Neural cell (in vitro differentiated cells): ENCODE measurements at regions not wholly inside any gene's neighbourhood (a gene's known extent, or its start where the extent isn't known, plus 50 kb on each side); places are given as distances from the start of the nearest gene placed in this dataset.

Experiments
- H2AFZ ChIP-seq: fragments of 200-600, 300-800 bp; sonication (generic), shearing (Covaris generic); 2 replicates; pipeline ENCODE4 v1.6.0; 2014; ENCODE audit warnings: low read depth, mild to moderate bottlenecking, antibody characterized with exemption, low read length, moderate library complexity
- H3F3A ChIP-seq: fragments of 200-600 bp; shearing (Covaris generic); 2 replicates; pipeline ENCODE4 v1.6.1; 2016; ENCODE audit warnings: mild to moderate bottlenecking, moderate library complexity, mixed read lengths, antibody characterized with exemption, low read length; ENCODE audit not compliant: insufficient read depth, poor library complexity, severe bottlenecking
- H3K27ac ChIP-seq: fragments of 200-600, 300-800 bp; sonication (generic), shearing (Covaris generic); 2 replicates; pipeline ENCODE4 v1.5.1; 2014; ENCODE audit warnings: mild to moderate bottlenecking, low read length, moderate library complexity
- H3K27me3 ChIP-seq: fragments of 300-800, 200-600 bp; sonication (generic), shearing (Covaris generic); 2 replicates; pipeline ENCODE4 v1.6.0; 2014; ENCODE audit warnings: mild to moderate bottlenecking, low read depth, low read length, moderate library complexity; ENCODE audit not compliant: insufficient read depth
- H3K36me3 ChIP-seq: fragments of 300-800, 200-600 bp; sonication (generic), shearing (Covaris generic); 2 replicates; pipeline ENCODE4 v1.5.1; 2014; ENCODE audit warnings: mild to moderate bottlenecking, antibody characterized with exemption, low read length, moderate library complexity; ENCODE audit not compliant: insufficient read depth
- H3K4me2 ChIP-seq: fragments of 300-800, 200-600 bp; sonication (generic), shearing (Covaris generic); 2 replicates; pipeline ENCODE4 v1.6.0; 2014; ENCODE audit warnings: mild to moderate bottlenecking, low read length
- H3K4me3 ChIP-seq: fragments of 300-800, 200-600 bp; sonication (generic), shearing (Covaris generic); 2 replicates; pipeline ENCODE4 v1.5.1; 2014; ENCODE audit warnings: mild to moderate bottlenecking, low read length, moderate library complexity
- H3K79me2 ChIP-seq: fragments of 200-600 bp; shearing (Covaris generic); replicated peaks from 2 replicates; pipeline ENCODE4 v1.6.0; 2014; ENCODE audit warnings: mild to moderate bottlenecking, low read length, moderate library complexity; ENCODE audit not compliant: insufficient read depth
- H3K9ac ChIP-seq: fragments of 300-800, 200-600 bp; sonication (generic), shearing (Covaris generic); 2 replicates; pipeline ENCODE4 v1.6.1; 2016; ENCODE audit warnings: mild to moderate bottlenecking, low read length, mixed read lengths
- H3K9me2 ChIP-seq: fragments of 200-600 bp; shearing (Covaris generic); 2 replicates; pipeline ENCODE4 v1.6.1; 2016; ENCODE audit warnings: mild to moderate bottlenecking, low read length, mixed read lengths; ENCODE audit not compliant: insufficient read depth
- H3K9me3 ChIP-seq: fragments of 200-600, 300-800 bp; sonication (generic), shearing (Covaris generic); 2 replicates; pipeline ENCODE4 v1.6.1; 2016; ENCODE audit warnings: mild to moderate bottlenecking, mixed run types, low read length, moderate library complexity, mixed read lengths
- H4K20me1 ChIP-seq: fragments of 200-600 bp; shearing (Covaris generic); 2 replicates; pipeline ENCODE4 v1.6.1; 2016; ENCODE audit warnings: mild to moderate bottlenecking, mixed run types; ENCODE audit not compliant: insufficient read depth
- EP300 ChIP-seq: fragments of 450-650 bp; conservative IDR thresholded peaks from 2 replicates; pipeline ENCODE4 v1.6.1; 2014; ENCODE audit warnings: antibody characterized with exemption, mild to moderate bottlenecking, moderate library complexity; ENCODE audit not compliant: poor library complexity, severe bottlenecking
- EZH2 ChIP-seq: fragments of 200-600, 300-800 bp; shearing (Covaris generic), sonication (generic); IDR thresholded peaks from 2 replicates; pipeline ENCODE4 v1.6.1; 2014; ENCODE audit warnings: antibody characterized with exemption, low read length, borderline replicate concordance, mild to moderate bottlenecking; ENCODE audit not compliant: insufficient read depth, poor library complexity, severe bottlenecking
- MXI1 ChIP-seq: fragments of 450-650 bp; conservative IDR thresholded peaks from 2 replicates; pipeline ENCODE4 v1.6.1; 2014; ENCODE audit warnings: antibody characterized with exemption, mild to moderate bottlenecking; ENCODE audit not compliant: poor library complexity, severe bottlenecking
- POLR2AphosphoS5 ChIP-seq: IDR thresholded peaks from 2 replicates; pipeline ENCODE4 v1.6.1; 2012
- RAD21 ChIP-seq: fragments of 450-650 bp; conservative IDR thresholded peaks from 2 replicates; pipeline ENCODE4 v1.6.1; 2014; ENCODE audit warnings: antibody characterized with exemption, mild to moderate bottlenecking, moderate library complexity
- SMC3 ChIP-seq: fragments of 450-650 bp; conservative IDR thresholded peaks from 2 replicates; pipeline ENCODE4 v1.6.1; 2014; ENCODE audit warnings: antibody characterized with exemption, mild to moderate bottlenecking, moderate library complexity; ENCODE audit not compliant: poor library complexity
- TAF1 ChIP-seq: IDR thresholded peaks from 2 replicates; pipeline ENCODE4 v1.6.1; 2012; ENCODE audit warnings: low read depth
- TF ChIP-seq, protein P1 (sequence below): IDR thresholded peaks from 2 replicates; pipeline ENCODE4 v1.6.1; 2012; ENCODE audit warnings: borderline replicate concordance
- TF ChIP-seq, protein P2 (sequence below): fragments of 450-650 bp; IDR thresholded peaks from 2 replicates; pipeline ENCODE4 v1.5.1; 2014; ENCODE audit warnings: antibody characterized with exemption, mild to moderate bottlenecking, moderate library complexity; ENCODE audit not compliant: poor library complexity, severe bottlenecking

DNA sequence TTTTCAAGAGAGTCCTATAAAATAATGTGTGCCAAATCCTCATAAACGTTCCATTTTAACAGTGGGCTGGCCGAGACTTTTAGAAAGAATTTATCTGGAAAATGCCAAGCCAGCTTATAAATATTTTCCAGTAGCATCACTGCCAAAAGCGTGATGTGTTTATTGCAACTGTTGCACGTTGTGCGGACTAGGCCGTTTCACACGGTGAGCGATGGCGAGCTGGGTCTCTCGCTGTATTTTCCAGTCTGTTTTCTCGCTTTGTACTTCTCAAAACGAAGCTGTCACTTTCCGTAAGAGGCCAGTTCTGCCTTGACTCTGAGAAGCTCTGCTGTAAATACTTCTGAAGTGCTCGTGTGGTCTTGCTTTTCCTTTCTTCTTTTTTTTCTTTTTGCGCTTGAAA, 65.0 kb upstream of the ZNF236 start:
- no peaks in the 10 kb centered on the region for H3K9me3 ChIP-seq
- H2AFZ ChIP-seq: no peak overlapping the region
- H3K9me2 ChIP-seq: no peaks in the 10 kb centered on the region
- H3K27me3 ChIP-seq: no peaks in the 10 kb centered on the region
- H3K79me2 ChIP-seq: no peaks in the 10 kb centered on the region
- H3K27ac ChIP-seq: no peak overlapping the region
- H3K4me2 ChIP-seq: no peak overlapping the region
- no peak overlapping the region for H3K9ac ChIP-seq
- H3K36me3 ChIP-seq: no peaks in the 10 kb centered on the region
- TF ChIP-seq RAD21: no peak
- no peak for TF ChIP-seq MXI1
- TF ChIP-seq, protein P1, sequence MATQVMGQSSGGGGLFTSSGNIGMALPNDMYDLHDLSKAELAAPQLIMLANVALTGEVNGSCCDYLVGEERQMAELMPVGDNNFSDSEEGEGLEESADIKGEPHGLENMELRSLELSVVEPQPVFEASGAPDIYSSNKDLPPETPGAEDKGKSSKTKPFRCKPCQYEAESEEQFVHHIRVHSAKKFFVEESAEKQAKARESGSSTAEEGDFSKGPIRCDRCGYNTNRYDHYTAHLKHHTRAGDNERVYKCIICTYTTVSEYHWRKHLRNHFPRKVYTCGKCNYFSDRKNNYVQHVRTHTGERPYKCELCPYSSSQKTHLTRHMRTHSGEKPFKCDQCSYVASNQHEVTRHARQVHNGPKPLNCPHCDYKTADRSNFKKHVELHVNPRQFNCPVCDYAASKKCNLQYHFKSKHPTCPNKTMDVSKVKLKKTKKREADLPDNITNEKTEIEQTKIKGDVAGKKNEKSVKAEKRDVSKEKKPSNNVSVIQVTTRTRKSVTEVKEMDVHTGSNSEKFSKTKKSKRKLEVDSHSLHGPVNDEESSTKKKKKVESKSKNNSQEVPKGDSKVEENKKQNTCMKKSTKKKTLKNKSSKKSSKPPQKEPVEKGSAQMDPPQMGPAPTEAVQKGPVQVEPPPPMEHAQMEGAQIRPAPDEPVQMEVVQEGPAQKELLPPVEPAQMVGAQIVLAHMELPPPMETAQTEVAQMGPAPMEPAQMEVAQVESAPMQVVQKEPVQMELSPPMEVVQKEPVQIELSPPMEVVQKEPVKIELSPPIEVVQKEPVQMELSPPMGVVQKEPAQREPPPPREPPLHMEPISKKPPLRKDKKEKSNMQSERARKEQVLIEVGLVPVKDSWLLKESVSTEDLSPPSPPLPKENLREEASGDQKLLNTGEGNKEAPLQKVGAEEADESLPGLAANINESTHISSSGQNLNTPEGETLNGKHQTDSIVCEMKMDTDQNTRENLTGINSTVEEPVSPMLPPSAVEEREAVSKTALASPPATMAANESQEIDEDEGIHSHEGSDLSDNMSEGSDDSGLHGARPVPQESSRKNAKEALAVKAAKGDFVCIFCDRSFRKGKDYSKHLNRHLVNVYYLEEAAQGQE: no peak
- TF ChIP-seq, protein P2, sequence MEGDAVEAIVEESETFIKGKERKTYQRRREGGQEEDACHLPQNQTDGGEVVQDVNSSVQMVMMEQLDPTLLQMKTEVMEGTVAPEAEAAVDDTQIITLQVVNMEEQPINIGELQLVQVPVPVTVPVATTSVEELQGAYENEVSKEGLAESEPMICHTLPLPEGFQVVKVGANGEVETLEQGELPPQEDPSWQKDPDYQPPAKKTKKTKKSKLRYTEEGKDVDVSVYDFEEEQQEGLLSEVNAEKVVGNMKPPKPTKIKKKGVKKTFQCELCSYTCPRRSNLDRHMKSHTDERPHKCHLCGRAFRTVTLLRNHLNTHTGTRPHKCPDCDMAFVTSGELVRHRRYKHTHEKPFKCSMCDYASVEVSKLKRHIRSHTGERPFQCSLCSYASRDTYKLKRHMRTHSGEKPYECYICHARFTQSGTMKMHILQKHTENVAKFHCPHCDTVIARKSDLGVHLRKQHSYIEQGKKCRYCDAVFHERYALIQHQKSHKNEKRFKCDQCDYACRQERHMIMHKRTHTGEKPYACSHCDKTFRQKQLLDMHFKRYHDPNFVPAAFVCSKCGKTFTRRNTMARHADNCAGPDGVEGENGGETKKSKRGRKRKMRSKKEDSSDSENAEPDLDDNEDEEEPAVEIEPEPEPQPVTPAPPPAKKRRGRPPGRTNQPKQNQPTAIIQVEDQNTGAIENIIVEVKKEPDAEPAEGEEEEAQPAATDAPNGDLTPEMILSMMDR: no peak
- no peak for TF ChIP-seq EP300
- TF ChIP-seq TAF1: no peak
- no peak for TF ChIP-seq SMC3
- no peak for TF ChIP-seq EZH2
- TF ChIP-seq POLR2AphosphoS5: no peak
- H3F3A ChIP-seq: no peaks in the 10 kb centered on the region
- no peak overlapping the region for H3K4me3 ChIP-seq
- H4K20me1 ChIP-seq: no peaks in the 10 kb centered on the region

DNA sequence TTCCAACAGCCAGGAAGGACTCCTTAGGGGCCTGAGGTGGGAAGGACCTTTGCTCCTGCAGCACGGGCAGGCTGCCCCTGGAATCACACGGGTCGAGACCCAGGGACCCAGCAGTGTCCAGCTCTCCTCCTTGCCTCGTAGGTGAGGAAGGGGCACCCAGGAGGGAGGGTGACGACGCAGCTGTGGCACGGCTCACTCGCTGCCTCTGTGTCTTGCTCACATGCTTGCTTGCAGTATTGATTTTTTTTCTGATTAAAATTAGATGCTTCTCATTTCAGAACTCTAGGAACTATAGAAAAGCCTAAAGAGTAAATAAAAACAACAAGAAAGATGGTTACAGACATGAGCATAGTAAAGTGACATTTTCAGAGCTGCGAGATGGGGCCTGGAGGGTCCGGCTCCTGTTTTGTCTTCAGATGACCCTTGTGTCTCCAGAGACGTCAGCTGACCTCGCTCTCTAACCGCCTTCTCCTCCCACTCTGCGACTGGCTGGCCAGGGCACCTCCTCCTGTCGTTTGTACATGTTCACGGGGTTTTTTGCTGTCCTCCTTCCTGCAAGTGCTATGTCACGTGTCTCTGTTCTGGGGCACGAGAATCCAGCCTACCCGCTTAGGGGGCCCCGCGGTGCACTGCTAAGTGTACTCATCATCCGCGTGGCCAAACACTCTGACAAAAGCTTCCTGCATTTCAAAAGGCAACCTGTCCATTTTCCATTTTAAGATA, 65.7 kb upstream of the ZNF236 start:
- no peaks in the 10 kb centered on the region for H3K27me3 ChIP-seq
- no peak overlapping the region for H3K27ac ChIP-seq
- H3K4me2 ChIP-seq: no peak overlapping the region
- H4K20me1 ChIP-seq: no peaks in the 10 kb centered on the region
- no peak overlapping the region for H2AFZ ChIP-seq
- no peak overlapping the region for H3K9ac ChIP-seq
- TF ChIP-seq, protein P1: no peak
- no peak for TF ChIP-seq EP300
- TF ChIP-seq EZH2: no peak
- TF ChIP-seq, protein P2: no peak
- no peak for TF ChIP-seq SMC3
- no peak for TF ChIP-seq POLR2AphosphoS5
- no peaks in the 10 kb centered on the region for H3K79me2 ChIP-seq
- H3K9me3 ChIP-seq: no peaks in the 10 kb centered on the region
- no peaks in the 10 kb centered on the region for H3K36me3 ChIP-seq
- H3K4me3 ChIP-seq: no peak overlapping the region
- no peaks in the 10 kb centered on the region for H3K9me2 ChIP-seq
- no peaks in the 10 kb centered on the region for H3F3A ChIP-seq
